ENCODE measurements at regions not wholly inside any gene's neighbourhood (a gene's known extent, or its start where the extent isn't known, plus 50 kb on each side); places are given as distances from the start of the nearest gene placed in this dataset.

- DNase-seq (ENCODE audit: low read depth, low spot score), result no peak
- ChIA-PET CTCF (no interaction called here), POLR2A (no interaction called here)
- H3K4me3 ChIP-seq (ENCODE audit: low read depth, low read length), result no peak overlapping the region
- TF ChIP-seq, protein P1, sequence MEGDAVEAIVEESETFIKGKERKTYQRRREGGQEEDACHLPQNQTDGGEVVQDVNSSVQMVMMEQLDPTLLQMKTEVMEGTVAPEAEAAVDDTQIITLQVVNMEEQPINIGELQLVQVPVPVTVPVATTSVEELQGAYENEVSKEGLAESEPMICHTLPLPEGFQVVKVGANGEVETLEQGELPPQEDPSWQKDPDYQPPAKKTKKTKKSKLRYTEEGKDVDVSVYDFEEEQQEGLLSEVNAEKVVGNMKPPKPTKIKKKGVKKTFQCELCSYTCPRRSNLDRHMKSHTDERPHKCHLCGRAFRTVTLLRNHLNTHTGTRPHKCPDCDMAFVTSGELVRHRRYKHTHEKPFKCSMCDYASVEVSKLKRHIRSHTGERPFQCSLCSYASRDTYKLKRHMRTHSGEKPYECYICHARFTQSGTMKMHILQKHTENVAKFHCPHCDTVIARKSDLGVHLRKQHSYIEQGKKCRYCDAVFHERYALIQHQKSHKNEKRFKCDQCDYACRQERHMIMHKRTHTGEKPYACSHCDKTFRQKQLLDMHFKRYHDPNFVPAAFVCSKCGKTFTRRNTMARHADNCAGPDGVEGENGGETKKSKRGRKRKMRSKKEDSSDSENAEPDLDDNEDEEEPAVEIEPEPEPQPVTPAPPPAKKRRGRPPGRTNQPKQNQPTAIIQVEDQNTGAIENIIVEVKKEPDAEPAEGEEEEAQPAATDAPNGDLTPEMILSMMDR (IDR thresholded peaks at IDR 0.05; ENCODE audit: insufficient read depth, low read length, missing control alignments), result no peak
Measured at GRCh38 chr15:59801649-59802048, 112.5 kb upstream of the BNIP2 start.

DNA sequence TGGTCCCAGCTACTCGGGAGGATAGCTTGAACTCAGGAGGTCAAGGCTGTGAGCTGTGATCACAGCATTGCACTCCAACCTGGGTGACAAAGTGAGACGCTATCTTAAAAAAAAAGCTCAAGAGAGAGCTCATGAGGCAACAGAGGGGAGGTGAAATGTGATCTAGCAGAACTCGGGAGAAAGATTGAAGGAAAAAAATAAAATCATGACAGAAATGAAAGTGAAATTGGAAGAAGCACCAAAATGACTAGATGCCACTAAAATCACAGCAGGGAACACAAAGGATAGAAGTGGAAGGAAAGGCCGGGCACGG, 109.4 kb upstream of the BNIP2 start:
- DNase-seq (ENCODE audit: low read depth, low spot score), result no peak
- no peak overlapping the region for H3K4me3 ChIP-seq (ENCODE audit: low read depth, low read length)
- CTCF ChIA-PET, result no interaction called here
- TF ChIP-seq, protein P1 (IDR thresholded peaks at IDR 0.05; ENCODE audit: insufficient read depth, low read length, missing control alignments), result no peak
- POLR2A ChIA-PET, result no interaction called here

DNA sequence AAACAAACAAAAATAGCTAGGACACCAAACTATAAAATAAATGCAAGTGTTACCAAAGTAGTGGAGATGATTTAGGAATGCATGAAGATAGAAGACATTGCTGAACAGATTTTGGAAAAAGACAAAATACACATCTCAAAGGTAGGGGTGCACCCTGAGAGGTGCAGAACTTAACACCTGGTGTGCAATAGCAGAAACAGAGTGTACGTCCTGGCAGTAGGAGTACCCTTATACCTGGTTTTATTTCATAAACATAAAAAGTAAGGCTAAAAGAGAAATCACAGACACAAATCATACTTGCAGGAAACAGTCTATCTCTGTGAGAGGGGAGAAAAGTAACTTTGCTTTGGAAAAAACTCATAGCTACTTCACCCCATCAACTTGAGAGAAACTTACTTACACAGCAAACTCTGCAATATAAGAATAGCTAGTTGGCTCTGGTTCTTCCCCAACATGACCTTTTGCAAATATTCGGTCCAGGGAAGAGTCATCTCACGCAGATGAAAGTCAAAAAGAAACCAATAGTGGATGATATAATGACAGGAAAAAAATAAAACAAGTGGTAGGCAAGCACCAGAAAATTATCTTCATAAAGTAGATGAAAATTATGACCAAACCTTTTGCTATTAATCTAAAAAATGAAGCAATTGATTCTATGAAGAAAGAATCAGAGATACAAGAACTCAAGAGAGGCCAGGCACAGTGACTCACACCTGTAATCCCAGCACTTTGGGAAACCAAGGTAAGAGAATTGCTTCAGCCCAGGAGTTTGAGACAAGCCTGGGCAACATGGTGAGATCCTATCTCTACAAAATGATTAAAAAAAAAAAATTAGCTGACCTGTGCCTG, 108.9 kb upstream of the BNIP2 start:
- ChIA-PET CTCF (no interaction called here), POLR2A (no interaction called here)
- TF ChIP-seq, protein P1 (IDR thresholded peaks at IDR 0.05; ENCODE audit: insufficient read depth, low read length, missing control alignments), result no peak
- no peak for DNase-seq (ENCODE audit: low read depth, low spot score)
- no peak overlapping the region for H3K4me3 ChIP-seq (ENCODE audit: low read depth, low read length)

DNA sequence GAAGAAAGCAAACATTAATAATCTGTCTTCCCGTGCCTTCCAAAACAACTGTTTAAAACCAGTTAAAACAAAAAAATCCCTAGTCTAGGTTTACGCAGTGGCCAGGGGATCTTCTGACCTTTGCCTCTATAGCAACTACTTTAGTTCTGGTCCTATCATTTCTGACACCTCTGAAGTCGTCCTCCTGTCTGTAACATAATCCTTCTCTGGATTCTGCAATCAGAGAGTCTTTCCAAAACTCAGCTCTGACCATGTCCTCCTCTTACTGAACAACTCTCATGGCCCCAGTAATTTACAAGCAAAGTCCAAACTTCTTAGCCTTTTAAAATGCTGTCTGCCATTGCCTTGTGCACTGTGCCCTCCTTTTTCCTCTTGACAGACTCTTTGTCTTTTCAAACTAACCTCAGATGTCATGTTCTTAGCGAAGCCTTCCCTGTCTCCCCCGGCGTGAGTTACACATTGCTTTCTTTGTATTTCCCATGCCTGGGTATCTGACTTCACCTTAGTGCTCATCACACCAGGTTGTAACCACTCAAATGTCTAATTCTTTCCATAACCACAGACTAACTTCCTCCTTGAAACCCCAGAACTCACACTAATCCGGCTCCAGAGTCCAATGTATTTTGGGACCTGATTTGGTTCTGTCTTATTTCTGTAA, 105.2 kb upstream of the BNIP2 start:
- CTCF ChIA-PET, result no interaction called here
- POLR2A ChIA-PET, result no interaction called here
- TF ChIP-seq, protein P1 (IDR thresholded peaks at IDR 0.05; ENCODE audit: insufficient read depth, low read length, missing control alignments), result no peak
- no peak overlapping the region for H3K4me3 ChIP-seq (ENCODE audit: low read depth, low read length)
- DNase-seq (ENCODE audit: low read depth, low spot score), result no peak

- DNase-seq (ENCODE audit: low read depth, low spot score), result no peak
- TF ChIP-seq, protein P1 (IDR thresholded peaks at IDR 0.05; ENCODE audit: insufficient read depth, low read length, missing control alignments), result no peak
- ChIA-PET CTCF (no interaction called here), POLR2A (no interaction called here)
- H3K4me3 ChIP-seq (ENCODE audit: low read depth, low read length), result no peak overlapping the region
Measured at GRCh38 chr15:59792359-59792758, 103.2 kb upstream of the BNIP2 start.

- no peak for DNase-seq (ENCODE audit: low read depth, low spot score)
- ChIA-PET POLR2A (no interaction called here), CTCF (no interaction called here)
- no peak overlapping the region for H3K4me3 ChIP-seq (ENCODE audit: low read depth, low read length)
- TF ChIP-seq, protein P1 (IDR thresholded peaks at IDR 0.05; ENCODE audit: insufficient read depth, low read length, missing control alignments), result no peak
Measured at GRCh38 chr15:59791755-59792154, 102.6 kb upstream of the BNIP2 start.
